H9 (cell line): ENCODE measurements at regions not wholly inside any gene's neighbourhood (a gene's known extent, or its start where the extent isn't known, plus 50 kb on each side); places are given as distances from the start of the nearest gene placed in this dataset.

ENCODE experiments used
- DNase-seq: peaks from one replicate; pipeline ENCODE4 v3.0.0-alpha.2; 2017
- H2AFZ ChIP-seq: one replicate; pipeline ENCODE4 v1.6.1; 2013; ENCODE audit warnings: mild to moderate bottlenecking, low read length, control low read depth, moderate library complexity
- H2AK5ac ChIP-seq: 2 replicates; pipeline ENCODE4 v1.6.1; 2013; ENCODE audit warnings: low read length, control low read depth, mixed read lengths; ENCODE audit not compliant: insufficient read length
- H2BK120ac ChIP-seq: one replicate; pipeline ENCODE4 v1.6.1; 2013; ENCODE audit warnings: low read depth, mild to moderate bottlenecking, low read length, control low read depth, inconsistent platforms; ENCODE audit not compliant: poor library complexity, severe bottlenecking
- H2BK12ac ChIP-seq: 2 replicates; pipeline ENCODE4 v1.6.1; 2013; ENCODE audit warnings: low read length, control low read depth, mixed read lengths, low read depth; ENCODE audit not compliant: insufficient read length
- H2BK15ac ChIP-seq: 2 replicates; pipeline ENCODE4 v1.6.1; 2013; ENCODE audit warnings: low read depth, low read length, control low read depth
- H2BK20ac ChIP-seq: one replicate; pipeline ENCODE4 v1.6.1; 2013; ENCODE audit warnings: low read depth, mild to moderate bottlenecking, low read length, control low read depth, inconsistent platforms; ENCODE audit not compliant: poor library complexity, severe bottlenecking
- H2BK5ac ChIP-seq: 2 replicates; pipeline ENCODE4 v1.6.1; 2013; ENCODE audit warnings: low read length, control low read depth, mixed read lengths; ENCODE audit not compliant: insufficient read length
- H3K14ac ChIP-seq: 2 replicates; pipeline ENCODE4 v1.6.1; 2013; ENCODE audit warnings: low read length, control low read depth; ENCODE audit not compliant: insufficient read depth
- H3K18ac ChIP-seq: 2 replicates; pipeline ENCODE4 v1.6.1; 2013; ENCODE audit warnings: low read depth, mild to moderate bottlenecking, mixed read lengths, low read length, control low read depth; ENCODE audit not compliant: insufficient read length
- H3K23ac ChIP-seq: 2 replicates; pipeline ENCODE4 v1.6.1; 2013; ENCODE audit warnings: low read length, control low read depth, mixed read lengths, low read depth; ENCODE audit not compliant: insufficient read length
- H3K23me2 ChIP-seq: 2 replicates; pipeline ENCODE4 v1.6.1; 2013; ENCODE audit warnings: low read depth, mild to moderate bottlenecking, mixed read lengths, low read length, control low read depth; ENCODE audit not compliant: insufficient read length, poor library complexity, severe bottlenecking
- H3K27ac ChIP-seq: 2 replicates; pipeline ENCODE4 v1.5.1; 2013; ENCODE audit warnings: low read length, control low read depth, mixed read lengths, low read depth; ENCODE audit not compliant: insufficient read length
- H3K27me3 ChIP-seq: 2 replicates; pipeline ENCODE4 v1.6.1; 2013; ENCODE audit warnings: low read length, control low read depth, inconsistent platforms; ENCODE audit not compliant: insufficient read depth
- H3K4ac ChIP-seq: 2 replicates; pipeline ENCODE4 v1.6.1; 2013; ENCODE audit warnings: low read depth, mild to moderate bottlenecking, control low read depth, inconsistent platforms, low read length, moderate library complexity
- H3K4me1 ChIP-seq: 2 replicates; pipeline ENCODE4 v1.6.1; 2013; ENCODE audit warnings: low read length, control low read depth, inconsistent platforms; ENCODE audit not compliant: insufficient read depth
- H3K4me2 ChIP-seq: 2 replicates; pipeline ENCODE4 v1.6.1; 2013; ENCODE audit warnings: low read length, control low read depth, mixed read lengths; ENCODE audit not compliant: insufficient read length, insufficient read depth
- H3K56ac ChIP-seq: 2 replicates; pipeline ENCODE4 v1.6.1; 2013; ENCODE audit warnings: low read depth, mild to moderate bottlenecking, mixed read lengths, low read length, control low read depth; ENCODE audit not compliant: insufficient read length
- H3K79me1 ChIP-seq: 2 replicates; pipeline ENCODE4 v1.6.1; 2013; ENCODE audit warnings: low read depth, mild to moderate bottlenecking, moderate library complexity, low read length, control low read depth, inconsistent platforms; ENCODE audit not compliant: insufficient read depth, poor library complexity, severe bottlenecking
- H3K79me2 ChIP-seq: 2 replicates; pipeline ENCODE4 v1.6.1; 2013; ENCODE audit warnings: low read length, control low read depth, inconsistent platforms; ENCODE audit not compliant: insufficient read depth
- H3K9ac ChIP-seq: 2 replicates; pipeline ENCODE4 v1.6.1; 2013; ENCODE audit warnings: low read length, control low read depth, mixed read lengths; ENCODE audit not compliant: insufficient read length; ENCODE audit errors: extremely low read depth
- H3K9me3 ChIP-seq: one replicate; pipeline ENCODE4 v1.6.1; 2013; ENCODE audit warnings: low read depth, low read length, inconsistent platforms; ENCODE audit not compliant: control insufficient read depth
- H3T11ph ChIP-seq: one replicate; pipeline ENCODE4 v1.6.1; 2013; ENCODE audit warnings: mild to moderate bottlenecking, low read length, control low read depth, inconsistent platforms
- H4K20me1 ChIP-seq: one replicate; pipeline ENCODE4 v1.6.1; 2013; ENCODE audit not compliant: control insufficient read depth, insufficient read length, insufficient read depth
- H4K5ac ChIP-seq: 2 replicates; pipeline ENCODE4 v1.6.1; 2013; ENCODE audit warnings: low read depth, mild to moderate bottlenecking, mixed read lengths, low read length, control low read depth; ENCODE audit not compliant: insufficient read length
- H4K8ac ChIP-seq: replicated peaks from 2 replicates; pipeline ENCODE4 v1.6.1; 2013; ENCODE audit warnings: low read length, control low read depth, mixed read lengths, low read depth; ENCODE audit not compliant: insufficient read length
- H4K91ac ChIP-seq: 2 replicates; pipeline ENCODE4 v1.6.1; 2013; ENCODE audit warnings: low read depth, mild to moderate bottlenecking, moderate library complexity, mixed read lengths, low read length, control low read depth; ENCODE audit not compliant: insufficient read length
- H3K27ac Mint-ChIP-seq, 3 experiments: 2 replicates in 2 of 3; 3 replicates in 1 of 3; pipeline ENCODE4 v1.8.0; 2020 to 2021; ENCODE audit warnings: mixed read lengths in 3 of 3, mild to moderate bottlenecking in 1 of 3, moderate library complexity in 1 of 3
- H3K27me3 Mint-ChIP-seq: 2 replicates; pipeline ENCODE4 v1.8.0; 2021; ENCODE audit warnings: low read depth, mild to moderate bottlenecking, moderate library complexity, mixed read lengths
- H3K36me3 Mint-ChIP-seq, 3 experiments: 2 replicates in 2 of 3; 3 replicates in 1 of 3; pipeline ENCODE4 v1.8.0; 2020 to 2021; ENCODE audit warnings: low read depth in 3 of 3, mixed read lengths in 3 of 3; ENCODE audit not compliant: insufficient read depth in 1 of 3
- H3K4me1 Mint-ChIP-seq, 2 experiments: 2 replicates each; pipeline ENCODE4 v1.8.0; 2020; ENCODE audit warnings: mixed read lengths in 2 of 2
- H3K4me3 Mint-ChIP-seq, 2 experiments: 2 replicates in 1 of 2; 3 replicates in 1 of 2; pipeline ENCODE4 v1.8.0; 2020 to 2021; ENCODE audit warnings: mild to moderate bottlenecking in 2 of 2, mixed read lengths in 2 of 2, moderate library complexity in 1 of 2
- H3K9me3 Mint-ChIP-seq, 2 experiments: 2 replicates in 1 of 2; 3 replicates in 1 of 2; pipeline ENCODE4 v1.8.0; 2020; ENCODE audit warnings: mild to moderate bottlenecking in 2 of 2, mixed read lengths in 2 of 2, moderate library complexity in 1 of 2
- WGBS: extraction: QIAGEN DNeasy Blood & Tissue Kit; methylation state at CpG from one replicate; pipeline ENCODE4 v1.1.7; 2013; ENCODE audit warnings: missing lambda C conversion rate, low lambda C conversion rate, mixed read lengths; ENCODE audit not compliant: insufficient read length; ENCODE audit errors: extremely low coverage; 5-methylcytosine and 5-hydroxymethylcytosine counted together
- TF ChIP-seq, protein P1 (sequence below): fragments of 200-600 bp; sonication (generic); conservative IDR thresholded peaks from 3 replicates; pipeline ENCODE4 v1.8.0; 2021; ENCODE audit warnings: antibody characterized with exemption, mild to moderate bottlenecking

DNA sequence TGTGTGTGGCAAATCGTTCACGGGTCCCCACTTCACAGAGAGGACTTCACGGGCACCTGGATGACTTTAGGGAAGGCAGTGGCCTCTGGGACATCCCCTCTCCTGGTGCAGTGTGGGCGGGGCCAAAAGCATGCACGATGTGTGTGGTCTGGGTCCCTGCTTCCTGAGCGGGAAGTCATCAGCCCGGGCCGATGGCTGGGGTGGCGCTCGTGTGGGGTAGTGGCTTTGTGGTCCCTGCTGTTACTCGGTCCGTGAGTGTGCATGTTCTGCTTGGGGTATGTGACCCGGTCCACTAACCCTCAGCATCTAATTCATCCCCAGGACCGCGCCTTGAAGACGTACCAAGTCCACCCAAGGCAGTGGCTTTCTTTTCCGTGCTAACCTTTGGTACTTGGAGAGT, 142.5 kb upstream of the RTL1 start:
- DNase-seq = no peak
- no peak overlapping the region for H3K4ac ChIP-seq
- no peak overlapping the region for H3K9ac ChIP-seq
- H4K91ac ChIP-seq = no peak overlapping the region
- H2BK120ac ChIP-seq = no peak overlapping the region
- Mint-ChIP-seq H3K4me1 (peaks cover 3 to 7% of the 10 kb centered on the region in 2 experiments; a peak in 2 of 4 replicates), H3K9me3 (peaks cover 12 to 14% of the 10 kb centered on the region in 2 experiments; a peak in 4 of 5 replicates), H3K27ac (no peak overlapping the region; a peak in 1 of 7 replicates), H3K4me3 (no peak overlapping the region), H3K27me3 (peaks cover 19% of the 10 kb centered on the region), H3K36me3 (peaks cover 0 to 5% (median 0%) of the 10 kb centered on the region in 3 experiments; a peak in 1 of 7 replicates)
- no peak overlapping the region for H3T11ph ChIP-seq
- H3K14ac ChIP-seq = no peak overlapping the region
- no peak overlapping the region for H2AK5ac ChIP-seq
- no peaks in the 10 kb centered on the region for H3K23me2 ChIP-seq
- no peak overlapping the region for H2BK20ac ChIP-seq
- H3K79me2 ChIP-seq = no peaks in the 10 kb centered on the region
- H3K9me3 ChIP-seq = no peaks in the 10 kb centered on the region
- H2AFZ ChIP-seq = no peak overlapping the region
- TF ChIP-seq, protein P1, sequence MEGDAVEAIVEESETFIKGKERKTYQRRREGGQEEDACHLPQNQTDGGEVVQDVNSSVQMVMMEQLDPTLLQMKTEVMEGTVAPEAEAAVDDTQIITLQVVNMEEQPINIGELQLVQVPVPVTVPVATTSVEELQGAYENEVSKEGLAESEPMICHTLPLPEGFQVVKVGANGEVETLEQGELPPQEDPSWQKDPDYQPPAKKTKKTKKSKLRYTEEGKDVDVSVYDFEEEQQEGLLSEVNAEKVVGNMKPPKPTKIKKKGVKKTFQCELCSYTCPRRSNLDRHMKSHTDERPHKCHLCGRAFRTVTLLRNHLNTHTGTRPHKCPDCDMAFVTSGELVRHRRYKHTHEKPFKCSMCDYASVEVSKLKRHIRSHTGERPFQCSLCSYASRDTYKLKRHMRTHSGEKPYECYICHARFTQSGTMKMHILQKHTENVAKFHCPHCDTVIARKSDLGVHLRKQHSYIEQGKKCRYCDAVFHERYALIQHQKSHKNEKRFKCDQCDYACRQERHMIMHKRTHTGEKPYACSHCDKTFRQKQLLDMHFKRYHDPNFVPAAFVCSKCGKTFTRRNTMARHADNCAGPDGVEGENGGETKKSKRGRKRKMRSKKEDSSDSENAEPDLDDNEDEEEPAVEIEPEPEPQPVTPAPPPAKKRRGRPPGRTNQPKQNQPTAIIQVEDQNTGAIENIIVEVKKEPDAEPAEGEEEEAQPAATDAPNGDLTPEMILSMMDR = no peak
- H3K27ac ChIP-seq = no peak overlapping the region
- no peaks in the 10 kb centered on the region for H3K27me3 ChIP-seq
- no peaks in the 10 kb centered on the region for H4K20me1 ChIP-seq
- no peak overlapping the region for H2BK15ac ChIP-seq
- H2BK12ac ChIP-seq = no peak overlapping the region
- no peak overlapping the region for H2BK5ac ChIP-seq
- H3K23ac ChIP-seq = no peak overlapping the region
- no peak overlapping the region for H3K4me2 ChIP-seq
- H4K8ac ChIP-seq = no peak overlapping the region
- WGBS = no CpG with 5 or more reads among the region's 17 CpGs
- no peaks in the 10 kb centered on the region for H3K79me1 ChIP-seq
- no peak overlapping the region for H3K18ac ChIP-seq
- no peaks in the 10 kb centered on the region for H3K4me1 ChIP-seq
- no peak overlapping the region for H4K5ac ChIP-seq
- H3K56ac ChIP-seq = no peak overlapping the region
